Liver (tissue), 8 donors: ENCODE measurements at regions not wholly inside any gene's neighbourhood (a gene's known extent, or its start where the extent isn't known, plus 50 kb on each side); places are given as distances from the start of the nearest gene placed in this dataset.

Experiments
- DNase-seq: peaks from one replicate; pipeline ENCODE4 v3.0.0-alpha.2; 2017; ENCODE audit warnings: low spot score
- H3K27ac ChIP-seq, 2 donors: one replicate each; pipeline ENCODE4 v1.7.0; 2013; ENCODE audit warnings: inconsistent platforms in 2 of 2, low read length in 2 of 2, control low read depth in 1 of 2, low read depth in 1 of 2, mild to moderate bottlenecking in 1 of 2
- H3K27me3 ChIP-seq, 4 donors: one replicate each; pipeline versions ENCODE4 v1.6.1 to v1.7.0; 2013; ENCODE audit warnings: low read length in 3 of 4, inconsistent platforms in 1 of 4, mild to moderate bottlenecking in 1 of 4, moderate library complexity in 1 of 4; ENCODE audit not compliant: control insufficient read depth in 4 of 4, insufficient read depth in 4 of 4
- H3K36me3 ChIP-seq, 4 donors: one replicate each; pipeline versions ENCODE4 v1.6.1 to v1.7.0; 2013; ENCODE audit warnings: low read length in 3 of 4, mild to moderate bottlenecking in 3 of 4, low read depth in 1 of 4, moderate library complexity in 1 of 4; ENCODE audit not compliant: control insufficient read depth in 4 of 4, insufficient read depth in 3 of 4
- H3K4me1 ChIP-seq, 4 donors: one replicate each; pipeline versions ENCODE4 v1.6.1 to v1.7.0; 2013; ENCODE audit warnings: low read length in 3 of 4, mild to moderate bottlenecking in 3 of 4, moderate library complexity in 1 of 4; ENCODE audit not compliant: control insufficient read depth in 4 of 4, insufficient read depth in 4 of 4
- H3K4me3 ChIP-seq, 3 donors: one replicate each; pipeline versions ENCODE4 v1.6.1 to v1.7.0; 2013; ENCODE audit warnings: low read length in 3 of 3, control low read depth in 1 of 3, low read depth in 1 of 3, mild to moderate bottlenecking in 1 of 3
- H3K9ac ChIP-seq, 2 donors: one replicate each; pipeline ENCODE4 v1.7.0; 2013; ENCODE audit warnings: low read length in 2 of 2, mild to moderate bottlenecking in 2 of 2, moderate library complexity in 2 of 2, control low read depth in 1 of 2, low read depth in 1 of 2
- H3K9me3 ChIP-seq, 4 donors: one replicate each; pipeline versions ENCODE4 v1.6.1 to v1.7.0; 2013; ENCODE audit warnings: low read length in 3 of 4; ENCODE audit not compliant: control insufficient read depth in 4 of 4
- ATF3 ChIP-seq: IDR thresholded peaks from 2 replicates; pipeline ENCODE4 v1.6.1; 2016; ENCODE audit warnings: antibody characterized with exemption
- CTCF ChIP-seq: fragments of 150-350 bp; IDR thresholded peaks from 2 replicates; pipeline ENCODE4 v1.5.1; 2017; ENCODE audit warnings: improper control_type of control experiment, low read depth, low read length; ENCODE audit not compliant: missing input control
- EGR1 ChIP-seq, 2 donors: IDR thresholded peaks; 2 replicates each; pipeline ENCODE4 v1.6.1; 2016 to 2018; ENCODE audit warnings: antibody characterized with exemption in 2 of 2, low read depth in 2 of 2
- FOXA1 ChIP-seq: IDR thresholded peaks from 2 replicates; pipeline ENCODE4 v1.6.1; 2016; ENCODE audit warnings: antibody characterized with exemption
- GABPA ChIP-seq, 2 donors: IDR thresholded peaks in 1 of 2; conservative IDR thresholded peaks in 1 of 2; 2 replicates each; pipeline ENCODE4 v1.6.1; 2016; ENCODE audit warnings: antibody characterized with exemption in 2 of 2, mild to moderate bottlenecking in 1 of 2, moderate library complexity in 1 of 2
- HNF4A ChIP-seq, 2 donors: conservative IDR thresholded peaks; 2 replicates each; pipeline ENCODE4 v1.6.1; 2016; ENCODE audit warnings: antibody characterized with exemption in 2 of 2, mild to moderate bottlenecking in 2 of 2
- HNF4G ChIP-seq: IDR thresholded peaks from 2 replicates; pipeline ENCODE4 v1.6.1; 2016; ENCODE audit warnings: antibody characterized with exemption
- JUND ChIP-seq, 2 donors: IDR thresholded peaks; 2 replicates each; pipeline ENCODE4 v1.6.1; 2016; ENCODE audit warnings: antibody characterized with exemption in 2 of 2
- NR2F2 ChIP-seq: IDR thresholded peaks from 2 replicates; pipeline ENCODE4 v1.6.1; 2016; ENCODE audit warnings: antibody characterized with exemption
- RXRA ChIP-seq, 2 donors: IDR thresholded peaks; 2 replicates each; pipeline ENCODE4 v1.6.1; 2017 to 2018; ENCODE audit warnings: antibody characterized with exemption in 2 of 2, mild to moderate bottlenecking in 1 of 2
- SP1 ChIP-seq: IDR thresholded peaks from 2 replicates; pipeline ENCODE4 v1.6.1; 2018; ENCODE audit warnings: antibody characterized with exemption, mild to moderate bottlenecking
- TAF1 ChIP-seq: conservative IDR thresholded peaks from 2 replicates; pipeline ENCODE4 v1.6.1; 2016; ENCODE audit warnings: antibody characterized with exemption, mild to moderate bottlenecking
- YY1 ChIP-seq: IDR thresholded peaks from 2 replicates; pipeline ENCODE4 v1.6.1; 2016; ENCODE audit warnings: antibody characterized with exemption, mild to moderate bottlenecking
- WGBS: extraction: QIAGEN DNeasy Blood & Tissue Kit; methylation state at CpG from one replicate; pipeline ENCODE4 v1.1.7; 2013; 5-methylcytosine and 5-hydroxymethylcytosine counted together
- TF ChIP-seq, protein P1 (sequence below): IDR thresholded peaks from 2 replicates; pipeline ENCODE4 v1.6.1; 2016; ENCODE audit warnings: antibody characterized with exemption
- TF ChIP-seq, protein P2 (sequence below): IDR thresholded peaks from 2 replicates; pipeline ENCODE4 v1.6.1; 2016; ENCODE audit warnings: antibody characterized with exemption
- donor health status: healthy.
- donor health status: healthy.
- donor health status: healthy.
- donor health status: healthy.
- donor health status: healthy.

- H3K4me3 ChIP-seq, result no peak overlapping the region
- H3K36me3 ChIP-seq, result no peaks in the 10 kb centered on the region
- H3K27ac ChIP-seq, result no peak overlapping the region
- H3K4me1 ChIP-seq, result no peaks in the 10 kb centered on the region
- TF ChIP-seq CTCF, result no peak
- TF ChIP-seq, protein P1, sequence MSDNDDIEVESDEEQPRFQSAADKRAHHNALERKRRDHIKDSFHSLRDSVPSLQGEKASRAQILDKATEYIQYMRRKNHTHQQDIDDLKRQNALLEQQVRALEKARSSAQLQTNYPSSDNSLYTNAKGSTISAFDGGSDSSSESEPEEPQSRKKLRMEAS, result no peak
- no peak for TF ChIP-seq RXRA (IDR thresholded peaks at IDR 0.05)
- TF ChIP-seq ATF3, result no peak
- no peak for TF ChIP-seq JUND (IDR thresholded peaks at IDR 0.05)
- no peak for TF ChIP-seq FOXA1
- no peak for TF ChIP-seq HNF4A (conservative IDR thresholded peaks at IDR 0.05)
- TF ChIP-seq NR2F2, result no peak
- TF ChIP-seq GABPA (IDR thresholded peaks at IDR 0.05 in 1 of 2, conservative IDR thresholded peaks at IDR 0.05 in 1 of 2), result no peak
- no peak for TF ChIP-seq HNF4G
- no peak for TF ChIP-seq SP1
- TF ChIP-seq, protein P2, sequence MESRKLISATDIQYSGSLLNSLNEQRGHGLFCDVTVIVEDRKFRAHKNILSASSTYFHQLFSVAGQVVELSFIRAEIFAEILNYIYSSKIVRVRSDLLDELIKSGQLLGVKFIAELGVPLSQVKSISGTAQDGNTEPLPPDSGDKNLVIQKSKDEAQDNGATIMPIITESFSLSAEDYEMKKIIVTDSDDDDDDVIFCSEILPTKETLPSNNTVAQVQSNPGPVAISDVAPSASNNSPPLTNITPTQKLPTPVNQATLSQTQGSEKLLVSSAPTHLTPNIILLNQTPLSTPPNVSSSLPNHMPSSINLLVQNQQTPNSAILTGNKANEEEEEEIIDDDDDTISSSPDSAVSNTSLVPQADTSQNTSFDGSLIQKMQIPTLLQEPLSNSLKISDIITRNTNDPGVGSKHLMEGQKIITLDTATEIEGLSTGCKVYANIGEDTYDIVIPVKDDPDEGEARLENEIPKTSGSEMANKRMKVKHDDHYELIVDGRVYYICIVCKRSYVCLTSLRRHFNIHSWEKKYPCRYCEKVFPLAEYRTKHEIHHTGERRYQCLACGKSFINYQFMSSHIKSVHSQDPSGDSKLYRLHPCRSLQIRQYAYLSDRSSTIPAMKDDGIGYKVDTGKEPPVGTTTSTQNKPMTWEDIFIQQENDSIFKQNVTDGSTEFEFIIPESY, result no peak
- TF ChIP-seq YY1, result no peak
- no peak for TF ChIP-seq EGR1 (IDR thresholded peaks at IDR 0.05; ENCODE audit: low read depth in 2 of 2)
- no peak for TF ChIP-seq TAF1
- H3K9me3 ChIP-seq, result peaks cover 0 to 3% (median 0%) of the 10 kb centered on the region in 4 donors
- 34% methylated on average over 1 of the region's 1 CpG for WGBS
- DNase-seq, result no peak
- H3K27me3 ChIP-seq, result no peaks in the 10 kb centered on the region
- H3K9ac ChIP-seq, result no peak overlapping the region
These were observed 243.5 kb downstream of the TFCP2L1 start for GRCh38 chr2:121041516-121041915.

DNA sequence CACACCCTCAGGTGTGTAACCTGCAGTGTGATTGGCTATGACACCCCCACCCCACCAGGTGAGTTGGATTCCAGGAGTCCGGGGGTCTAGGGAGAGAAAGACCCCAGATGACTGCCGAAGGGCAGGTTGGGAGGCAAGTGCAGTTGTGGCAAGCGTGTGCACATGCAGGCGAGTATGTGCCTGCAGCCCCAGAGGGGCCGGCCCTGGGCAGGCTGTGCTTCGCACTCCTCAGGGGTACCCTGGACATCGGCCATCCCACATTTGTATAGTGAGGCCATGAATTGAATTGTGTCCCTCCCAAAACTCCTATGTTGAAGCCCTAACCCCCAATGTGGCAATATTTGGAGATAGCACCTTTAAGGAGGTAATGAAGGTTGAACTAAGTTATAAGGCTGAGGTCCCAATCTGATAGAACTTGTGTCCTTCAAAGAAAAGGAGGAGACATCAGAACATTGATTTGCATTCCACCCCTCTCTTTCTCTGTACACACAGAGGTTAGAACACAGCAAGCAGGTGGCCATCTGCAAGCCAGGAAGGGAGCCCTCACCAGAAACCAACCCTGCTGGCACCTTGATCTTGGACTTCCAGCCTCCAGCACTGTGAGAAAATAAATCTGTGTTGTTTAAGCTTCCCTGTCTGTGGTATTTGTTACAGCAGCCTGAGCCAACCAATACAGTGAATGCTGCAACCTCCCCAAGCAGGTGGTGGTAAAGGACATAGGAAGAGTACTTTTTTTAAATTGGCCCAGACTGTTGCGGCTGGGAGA lies 241.8 kb downstream of the TFCP2L1 start:
- no peaks in the 10 kb centered on the region for H3K36me3 ChIP-seq
- peaks cover 0 to 3% (median 0%) of the 10 kb centered on the region in 4 donors for H3K9me3 ChIP-seq
- H3K9ac ChIP-seq, result no peak overlapping the region
- H3K4me1 ChIP-seq, result no peaks in the 10 kb centered on the region
- DNase-seq, result no peak
- TF ChIP-seq CTCF (no peak), FOXA1 (no peak)
- H3K27me3 ChIP-seq, result no peaks in the 10 kb centered on the region
- WGBS, result 79% methylated on average over 8 of the region's 8 CpGs
- no peak overlapping the region for H3K4me3 ChIP-seq
- H3K27ac ChIP-seq, result no peak overlapping the region
